ENCODE measurements at regions not wholly inside any gene's neighbourhood (a gene's known extent, or its start where the extent isn't known, plus 50 kb on each side); places are given as distances from the start of the nearest gene placed in this dataset.

- no peak for TF ChIP-seq POLR2A (IDR thresholded peaks at IDR 0.05; ENCODE audit: low read depth, low read length)
- DNase-seq (ENCODE audit: insufficient read length, low spot score) (no peak), FAIRE-seq (no peak)
Measured at GRCh38 chr22:48520884-48521588, 1306.6 kb downstream of the BRD1 start.

- TF ChIP-seq PAX5 (IDR thresholded peaks at IDR 0.05; ENCODE audit: insufficient read depth, low read length, severe bottlenecking) (no peak), TAF1 (IDR thresholded peaks at IDR 0.05; ENCODE audit: low read depth, low read length) (no peak), POLR2AphosphoS5 (IDR thresholded peaks at IDR 0.05; ENCODE audit: low read depth, low read length) (no peak), SPI1 (IDR thresholded peaks at IDR 0.05; ENCODE audit: low read depth, low read length) (no peak), POU2F2 (IDR thresholded peaks at IDR 0.05; ENCODE audit: low read depth, low read length) (no peak), POLR2A (IDR thresholded peaks at IDR 0.05; ENCODE audit: low read depth, low read length) (no peak)
- FAIRE-seq = no peak
- DNase-seq (ENCODE audit: insufficient read length, low spot score) = no peak
Measured at GRCh38 chr22:48520207-48520606, 1307.5 kb downstream of the BRD1 start.

- FAIRE-seq (no peak), DNase-seq (ENCODE audit: insufficient read length, low spot score) (no peak)
- TF ChIP-seq SPI1 (IDR thresholded peaks at IDR 0.05; ENCODE audit: low read depth, low read length) = no peak
- TF ChIP-seq POLR2AphosphoS5 (IDR thresholded peaks at IDR 0.05; ENCODE audit: low read depth, low read length) = no peak
- TF ChIP-seq TAF1 (IDR thresholded peaks at IDR 0.05; ENCODE audit: low read depth, low read length) = no peak
- no peak for TF ChIP-seq POLR2A (IDR thresholded peaks at IDR 0.05; ENCODE audit: low read depth, low read length)
Measured at GRCh38 chr22:48517039-48518030, 1310.3 kb downstream of the BRD1 start.

GRCh38 chr22:48516571-48516970 is 1311.1 kb downstream of the BRD1 start:
- FAIRE-seq = no peak
- TF ChIP-seq POU2F2 (IDR thresholded peaks at IDR 0.05; ENCODE audit: low read depth, low read length) (no peak), SPI1 (IDR thresholded peaks at IDR 0.05; ENCODE audit: low read depth, low read length) (no peak), TAF1 (IDR thresholded peaks at IDR 0.05; ENCODE audit: low read depth, low read length) (no peak), PAX5 (IDR thresholded peaks at IDR 0.05; ENCODE audit: insufficient read depth, low read length, severe bottlenecking) (no peak), POLR2AphosphoS5 (IDR thresholded peaks at IDR 0.05; ENCODE audit: low read depth, low read length) (no peak), POLR2A (IDR thresholded peaks at IDR 0.05; ENCODE audit: low read depth, low read length) (no peak)
- DNase-seq (ENCODE audit: insufficient read length, low spot score) = no peak

- FAIRE-seq = no peak
- DNase-seq (ENCODE audit: insufficient read length, low spot score) = no peak
Measured at GRCh38 chr22:48515571-48516200, 1312.0 kb downstream of the BRD1 start.

GRCh38 chr22:48513929-48514328 is 1313.7 kb downstream of the BRD1 start:
- FAIRE-seq = no peak
- TF ChIP-seq POLR2AphosphoS5 (IDR thresholded peaks at IDR 0.05; ENCODE audit: low read depth, low read length) = no peak
- TF ChIP-seq POU2F2 (IDR thresholded peaks at IDR 0.05; ENCODE audit: low read depth, low read length) = no peak
- no peak for TF ChIP-seq SPI1 (IDR thresholded peaks at IDR 0.05; ENCODE audit: low read depth, low read length)
- no peak for TF ChIP-seq TAF1 (IDR thresholded peaks at IDR 0.05; ENCODE audit: low read depth, low read length)
- TF ChIP-seq POLR2A (IDR thresholded peaks at IDR 0.05; ENCODE audit: low read depth, low read length) = no peak
- TF ChIP-seq PAX5 (IDR thresholded peaks at IDR 0.05; ENCODE audit: insufficient read depth, low read length, severe bottlenecking) = no peak
- DNase-seq (ENCODE audit: insufficient read length, low spot score) = no peak

More at GRCh38 chr22:48515571-48516200, 1312.0 kb downstream of the BRD1 start:
- TF ChIP-seq POLR2AphosphoS5 (IDR thresholded peaks at IDR 0.05; ENCODE audit: low read depth, low read length) (no peak), POU2F2 (IDR thresholded peaks at IDR 0.05; ENCODE audit: low read depth, low read length) (no peak), TAF1 (IDR thresholded peaks at IDR 0.05; ENCODE audit: low read depth, low read length) (no peak), PAX5 (IDR thresholded peaks at IDR 0.05; ENCODE audit: insufficient read depth, low read length, severe bottlenecking) (no peak), POLR2A (IDR thresholded peaks at IDR 0.05; ENCODE audit: low read depth, low read length) (no peak), SPI1 (IDR thresholded peaks at IDR 0.05; ENCODE audit: low read depth, low read length) (no peak)

- DNase-seq (ENCODE audit: insufficient read length, low spot score) (no peak), FAIRE-seq (no peak)
- TF ChIP-seq SPI1 (IDR thresholded peaks at IDR 0.05; ENCODE audit: low read depth, low read length) (no peak), TAF1 (IDR thresholded peaks at IDR 0.05; ENCODE audit: low read depth, low read length) (no peak), POLR2AphosphoS5 (IDR thresholded peaks at IDR 0.05; ENCODE audit: low read depth, low read length) (no peak), POLR2A (IDR thresholded peaks at IDR 0.05; ENCODE audit: low read depth, low read length) (no peak), POU2F2 (IDR thresholded peaks at IDR 0.05; ENCODE audit: low read depth, low read length) (no peak)
Measured at GRCh38 chr22:48513446-48513845, 1314.2 kb downstream of the BRD1 start.

GRCh38 chr22:48511781-48512327 is 1315.8 kb downstream of the BRD1 start:
- no peak for FAIRE-seq
- no peak for TF ChIP-seq POU2F2 (IDR thresholded peaks at IDR 0.05; ENCODE audit: low read depth, low read length)
- TF ChIP-seq POLR2A (IDR thresholded peaks at IDR 0.05; ENCODE audit: low read depth, low read length) = no peak
- TF ChIP-seq TAF1 (IDR thresholded peaks at IDR 0.05; ENCODE audit: low read depth, low read length) = no peak
- TF ChIP-seq PAX5 (IDR thresholded peaks at IDR 0.05; ENCODE audit: insufficient read depth, low read length, severe bottlenecking) = no peak
- TF ChIP-seq POLR2AphosphoS5 (IDR thresholded peaks at IDR 0.05; ENCODE audit: low read depth, low read length) = no peak
- TF ChIP-seq SPI1 (IDR thresholded peaks at IDR 0.05; ENCODE audit: low read depth, low read length) = no peak
- no peak for DNase-seq (ENCODE audit: insufficient read length, low spot score)

- TF ChIP-seq POLR2AphosphoS5 (IDR thresholded peaks at IDR 0.05; ENCODE audit: low read depth, low read length) = no peak
- FAIRE-seq = no peak
- no peak for DNase-seq (ENCODE audit: insufficient read length, low spot score)
Measured at GRCh38 chr22:48511211-48511610, 1316.5 kb downstream of the BRD1 start.

All from GM12891 (cell line).